ENCODE measurements at regions not wholly inside any gene's neighbourhood (a gene's known extent, or its start where the extent isn't known, plus 50 kb on each side); places are given as distances from the start of the nearest gene placed in this dataset.

GRCh38 chr3:170768334-170768801, 101.6 kb downstream of the RPL22L1 start:
- TF ChIP-seq, protein P1, sequence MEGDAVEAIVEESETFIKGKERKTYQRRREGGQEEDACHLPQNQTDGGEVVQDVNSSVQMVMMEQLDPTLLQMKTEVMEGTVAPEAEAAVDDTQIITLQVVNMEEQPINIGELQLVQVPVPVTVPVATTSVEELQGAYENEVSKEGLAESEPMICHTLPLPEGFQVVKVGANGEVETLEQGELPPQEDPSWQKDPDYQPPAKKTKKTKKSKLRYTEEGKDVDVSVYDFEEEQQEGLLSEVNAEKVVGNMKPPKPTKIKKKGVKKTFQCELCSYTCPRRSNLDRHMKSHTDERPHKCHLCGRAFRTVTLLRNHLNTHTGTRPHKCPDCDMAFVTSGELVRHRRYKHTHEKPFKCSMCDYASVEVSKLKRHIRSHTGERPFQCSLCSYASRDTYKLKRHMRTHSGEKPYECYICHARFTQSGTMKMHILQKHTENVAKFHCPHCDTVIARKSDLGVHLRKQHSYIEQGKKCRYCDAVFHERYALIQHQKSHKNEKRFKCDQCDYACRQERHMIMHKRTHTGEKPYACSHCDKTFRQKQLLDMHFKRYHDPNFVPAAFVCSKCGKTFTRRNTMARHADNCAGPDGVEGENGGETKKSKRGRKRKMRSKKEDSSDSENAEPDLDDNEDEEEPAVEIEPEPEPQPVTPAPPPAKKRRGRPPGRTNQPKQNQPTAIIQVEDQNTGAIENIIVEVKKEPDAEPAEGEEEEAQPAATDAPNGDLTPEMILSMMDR (tag by site-specific recombination; IDR thresholded peaks at IDR 0.05) = no peak
- TF ChIP-seq ZNF280C (tag by site-specific recombination; IDR thresholded peaks at IDR 0.05) (no peak), ZNF324 (tag by site-specific recombination; IDR thresholded peaks at IDR 0.05) (no peak), ZNF121 (tag by site-specific recombination; IDR thresholded peaks at IDR 0.05) (no peak), ZNF785 (tag by site-specific recombination; IDR thresholded peaks at IDR 0.05) (no peak), ZNF521 (tag by site-specific recombination; IDR thresholded peaks at IDR 0.05) (no peak), ZNF518A (tag by site-specific recombination; conservative IDR thresholded peaks at IDR 0.05; ENCODE audit: low read depth) (no peak), ZNF157 (tag by site-specific recombination; IDR thresholded peaks at IDR 0.05) (no peak), PATZ1 (tag by site-specific recombination; IDR thresholded peaks at IDR 0.05) (no peak), ZNF76 (tag by site-specific recombination; IDR thresholded peaks at IDR 0.05; ENCODE audit: borderline replicate concordance, low read depth) (no peak)
- TF ChIP-seq, protein P2, sequence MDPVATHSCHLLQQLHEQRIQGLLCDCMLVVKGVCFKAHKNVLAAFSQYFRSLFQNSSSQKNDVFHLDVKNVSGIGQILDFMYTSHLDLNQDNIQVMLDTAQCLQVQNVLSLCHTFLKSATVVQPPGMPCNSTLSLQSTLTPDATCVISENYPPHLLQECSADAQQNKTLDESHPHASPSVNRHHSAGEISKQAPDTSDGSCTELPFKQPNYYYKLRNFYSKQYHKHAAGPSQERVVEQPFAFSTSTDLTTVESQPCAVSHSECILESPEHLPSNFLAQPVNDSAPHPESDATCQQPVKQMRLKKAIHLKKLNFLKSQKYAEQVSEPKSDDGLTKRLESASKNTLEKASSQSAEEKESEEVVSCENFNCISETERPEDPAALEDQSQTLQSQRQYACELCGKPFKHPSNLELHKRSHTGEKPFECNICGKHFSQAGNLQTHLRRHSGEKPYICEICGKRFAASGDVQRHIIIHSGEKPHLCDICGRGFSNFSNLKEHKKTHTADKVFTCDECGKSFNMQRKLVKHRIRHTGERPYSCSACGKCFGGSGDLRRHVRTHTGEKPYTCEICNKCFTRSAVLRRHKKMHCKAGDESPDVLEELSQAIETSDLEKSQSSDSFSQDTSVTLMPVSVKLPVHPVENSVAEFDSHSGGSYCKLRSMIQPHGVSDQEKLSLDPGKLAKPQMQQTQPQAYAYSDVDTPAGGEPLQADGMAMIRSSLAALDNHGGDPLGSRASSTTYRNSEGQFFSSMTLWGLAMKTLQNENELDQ (tag by site-specific recombination; IDR thresholded peaks at IDR 0.05; ENCODE audit: low read depth) = no peak

All from HEK293 (cell line).